Skeletal muscle satellite cell (primary cell): ENCODE measurements at regions not wholly inside any gene's neighbourhood (a gene's known extent, or its start where the extent isn't known, plus 50 kb on each side); places are given as distances from the start of the nearest gene placed in this dataset.

Source experiments
- H3K27me3 ChIP-seq: 2 replicates; pipeline ENCODE4 v1.7.0; 2013; ENCODE audit warnings: low read length; ENCODE audit not compliant: control insufficient read depth, insufficient read depth
- H3K36me3 ChIP-seq: 2 replicates; pipeline ENCODE4 v1.7.0; 2013; ENCODE audit warnings: mild to moderate bottlenecking, control low read depth, low read length; ENCODE audit not compliant: insufficient read depth
- H3K4me1 ChIP-seq: 2 replicates; pipeline ENCODE4 v1.7.0; 2013; ENCODE audit warnings: low read length; ENCODE audit not compliant: control insufficient read depth, insufficient read depth
- H3K4me2 ChIP-seq: 2 replicates; pipeline ENCODE4 v1.7.0; 2013; ENCODE audit warnings: mild to moderate bottlenecking, low read length
- H3K4me3 ChIP-seq: 2 replicates; pipeline ENCODE4 v1.7.0; 2013; ENCODE audit warnings: low read length
- H3K9ac ChIP-seq: 2 replicates; pipeline ENCODE4 v1.7.0; 2013; ENCODE audit warnings: mild to moderate bottlenecking, low read depth, low read length, moderate library complexity
- H3K9me3 ChIP-seq: replicated peaks from 2 replicates; pipeline ENCODE4 v1.7.0; 2013; ENCODE audit warnings: mild to moderate bottlenecking, control low read depth, low read length

DNA sequence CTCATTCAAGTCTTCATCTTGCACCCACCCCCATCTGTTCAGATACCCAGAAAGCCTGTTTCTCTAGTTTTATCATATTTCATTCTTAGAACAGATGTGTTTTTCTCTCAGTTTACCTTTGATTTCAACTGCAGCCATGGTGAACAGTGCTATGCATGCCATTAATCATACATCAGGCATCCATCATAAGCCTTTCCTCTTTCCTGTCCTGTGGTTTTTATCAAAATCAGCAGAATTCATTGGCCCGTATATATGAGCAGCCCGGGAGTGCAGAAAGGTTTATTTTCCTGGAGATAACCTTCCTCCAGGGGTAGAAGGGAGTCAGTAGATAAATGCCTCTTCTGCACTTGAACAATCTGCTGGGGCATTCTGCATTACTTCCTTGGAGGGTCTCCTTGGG is 65.7 kb downstream of the IL21 start:
- H3K27me3 ChIP-seq: no peaks in the 10 kb centered on the region
- no peaks in the 10 kb centered on the region for H3K36me3 ChIP-seq
- H3K4me1 ChIP-seq: no peaks in the 10 kb centered on the region
- H3K9me3 ChIP-seq: no peaks in the 10 kb centered on the region
- H3K4me3 ChIP-seq: no peak overlapping the region
- H3K4me2 ChIP-seq: no peak overlapping the region
- no peak overlapping the region for H3K9ac ChIP-seq

DNA sequence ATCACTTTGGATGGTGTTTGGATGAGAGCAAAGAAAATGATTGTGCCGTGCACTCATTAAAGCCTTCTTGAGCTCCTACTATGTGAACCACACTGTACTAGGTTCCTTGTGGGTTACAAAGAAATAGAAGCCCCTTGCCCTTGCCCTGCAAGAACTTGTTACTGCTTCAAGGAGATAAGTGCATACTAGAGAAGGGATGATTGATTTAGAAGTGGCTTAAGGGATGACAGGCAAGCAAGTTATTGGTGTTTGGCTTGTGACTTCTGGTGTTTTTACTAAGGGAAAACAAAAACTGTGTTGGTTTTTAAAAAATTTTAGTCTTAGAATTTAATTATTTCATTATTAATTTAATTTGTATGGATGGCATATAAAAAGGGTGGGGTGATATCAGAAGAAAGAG is 67.4 kb downstream of the IL21 start:
- H3K9ac ChIP-seq: no peak overlapping the region
- H3K36me3 ChIP-seq: no peaks in the 10 kb centered on the region
- H3K4me2 ChIP-seq: no peak overlapping the region
- no peaks in the 10 kb centered on the region for H3K9me3 ChIP-seq
- no peaks in the 10 kb centered on the region for H3K27me3 ChIP-seq
- no peaks in the 10 kb centered on the region for H3K4me1 ChIP-seq
- H3K4me3 ChIP-seq: no peak overlapping the region

DNA sequence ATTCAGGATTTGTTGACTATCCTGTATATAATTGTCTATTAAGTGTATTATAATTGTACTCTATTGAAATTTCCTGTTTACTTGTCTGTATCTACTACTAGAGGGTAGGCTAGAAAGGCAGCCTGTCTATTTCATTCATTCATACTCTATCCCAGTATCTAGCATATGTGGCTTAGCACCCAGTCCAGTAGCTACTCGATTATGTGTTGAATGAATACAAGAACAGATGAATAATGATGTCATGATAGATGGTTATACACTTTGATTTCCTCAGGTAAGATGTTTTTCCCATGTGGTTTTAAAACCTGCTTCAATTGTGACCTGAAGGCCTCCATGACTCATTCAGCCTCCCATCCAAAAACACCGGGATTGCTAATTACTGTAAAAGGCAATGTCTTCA is 68.0 kb downstream of the IL21 start:
- no peak overlapping the region for H3K9ac ChIP-seq
- H3K9me3 ChIP-seq: no peaks in the 10 kb centered on the region
- no peaks in the 10 kb centered on the region for H3K36me3 ChIP-seq
- no peaks in the 10 kb centered on the region for H3K27me3 ChIP-seq
- H3K4me2 ChIP-seq: no peak overlapping the region
- H3K4me1 ChIP-seq: no peaks in the 10 kb centered on the region
- H3K4me3 ChIP-seq: no peak overlapping the region

DNA sequence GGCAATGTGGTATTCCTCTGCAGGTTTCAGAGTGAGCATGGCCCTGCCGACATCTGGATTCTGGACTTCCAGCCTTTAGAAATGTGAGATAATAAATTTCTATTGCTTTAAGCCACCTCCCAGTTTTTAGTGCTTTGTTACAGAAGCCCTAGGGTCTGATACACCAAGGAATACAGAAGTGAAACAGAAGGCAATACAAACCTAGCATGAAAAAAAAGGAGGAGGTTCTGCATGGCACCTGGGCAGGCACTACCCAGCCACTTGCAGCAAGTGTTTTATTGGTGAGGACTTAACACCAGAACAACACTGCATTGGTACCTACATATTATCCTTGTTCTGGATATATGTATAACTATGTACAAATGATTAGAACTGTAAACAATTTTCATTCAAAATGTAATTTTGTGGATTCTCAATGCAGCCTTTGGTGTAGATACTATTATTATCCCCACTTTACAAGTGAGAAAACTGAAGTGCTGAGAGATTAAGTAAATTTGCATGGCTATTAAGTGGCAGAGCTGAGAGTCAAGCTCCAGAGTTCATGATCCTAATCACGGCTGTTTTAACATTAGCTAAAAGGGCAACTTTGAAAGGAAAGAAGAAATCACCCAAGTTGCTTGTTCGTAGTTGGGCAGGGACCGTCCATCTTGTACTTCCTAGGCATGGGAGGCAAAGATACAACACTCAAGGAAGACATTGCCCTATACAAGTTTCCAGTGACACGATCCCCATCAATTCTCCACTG is 71.8 kb downstream of the IL21 start:
- Histone ChIP-seq H3K9ac (no peak overlapping the region), H3K27me3 (no peaks in the 10 kb centered on the region), H3K9me3 (no peaks in the 10 kb centered on the region), H3K4me1 (no peaks in the 10 kb centered on the region), H3K36me3 (no peaks in the 10 kb centered on the region), H3K4me2 (no peak overlapping the region), H3K4me3 (no peak overlapping the region)

DNA sequence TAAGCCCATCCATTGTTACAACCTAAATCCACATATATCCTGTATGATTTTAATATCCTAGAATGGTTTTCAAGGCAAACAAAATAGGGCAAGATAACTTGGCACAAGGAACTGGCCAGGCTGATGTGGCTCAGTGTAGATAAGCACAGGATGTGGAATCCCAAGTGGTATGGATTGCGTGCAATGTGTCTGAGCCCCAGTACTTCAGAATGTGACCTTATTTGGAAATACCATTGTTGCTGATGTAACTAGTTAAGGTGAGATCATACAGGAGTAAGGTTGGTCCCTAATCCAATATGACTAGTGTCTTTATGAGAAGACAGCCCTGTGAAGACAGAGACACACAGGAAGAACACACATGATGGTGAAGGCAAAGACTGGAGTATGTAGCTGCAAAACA is 72.4 kb downstream of the IL21 start:
- H3K4me3 ChIP-seq: no peak overlapping the region
- no peaks in the 10 kb centered on the region for H3K36me3 ChIP-seq
- no peak overlapping the region for H3K4me2 ChIP-seq
- no peaks in the 10 kb centered on the region for H3K27me3 ChIP-seq
- no peaks in the 10 kb centered on the region for H3K9me3 ChIP-seq
- no peaks in the 10 kb centered on the region for H3K4me1 ChIP-seq
- H3K9ac ChIP-seq: no peak overlapping the region

DNA sequence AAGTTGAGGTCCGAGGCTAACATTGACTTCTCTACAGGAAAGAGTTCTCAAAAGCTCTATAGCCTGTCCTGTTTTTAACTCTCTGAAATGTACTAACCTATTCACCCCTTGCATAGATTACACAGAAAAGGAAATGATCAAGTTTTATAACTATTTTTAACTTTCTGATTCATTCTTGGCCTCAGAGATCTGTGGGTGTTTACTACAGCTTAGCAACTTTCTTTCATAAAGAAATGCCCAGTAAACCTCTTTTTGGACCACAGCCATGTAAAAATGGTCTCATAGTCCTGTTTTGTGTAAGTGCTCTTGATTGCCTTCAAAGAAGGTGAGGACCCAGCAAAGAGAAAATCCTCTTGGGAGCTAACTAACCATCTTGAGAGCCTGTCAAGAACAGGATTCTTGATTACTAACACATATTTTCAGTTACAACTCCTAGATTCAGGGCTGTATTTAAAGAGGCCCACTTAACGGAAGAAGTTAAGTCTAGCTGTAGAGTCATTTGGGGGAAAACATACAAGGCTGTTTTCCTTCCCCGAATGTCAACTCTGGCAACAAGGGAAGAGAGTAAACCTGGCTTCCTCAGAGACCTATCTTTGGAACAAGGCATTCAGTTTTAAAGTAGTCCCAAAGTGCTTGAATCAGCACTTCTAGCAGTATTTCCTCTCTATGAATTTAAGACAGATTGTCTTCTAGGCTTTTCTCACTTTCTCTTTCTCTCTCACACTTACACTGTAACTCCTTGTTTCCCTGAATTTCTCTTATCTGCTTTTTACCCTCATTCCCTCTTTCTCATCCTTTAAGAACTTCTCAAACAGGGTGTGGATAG is 78.2 kb downstream of the IL21 start:
- H3K4me3 ChIP-seq: peak overlapping the region; percentile 19
- H3K27me3 ChIP-seq: no peaks in the 10 kb centered on the region
- H3K9me3 ChIP-seq: no peaks in the 10 kb centered on the region
- peak overlapping the region; percentile 12 for H3K4me2 ChIP-seq
- H3K4me1 ChIP-seq: peaks cover 14% of the 10 kb centered on the region
- H3K36me3 ChIP-seq: no peaks in the 10 kb centered on the region
- no peak overlapping the region for H3K9ac ChIP-seq

DNA sequence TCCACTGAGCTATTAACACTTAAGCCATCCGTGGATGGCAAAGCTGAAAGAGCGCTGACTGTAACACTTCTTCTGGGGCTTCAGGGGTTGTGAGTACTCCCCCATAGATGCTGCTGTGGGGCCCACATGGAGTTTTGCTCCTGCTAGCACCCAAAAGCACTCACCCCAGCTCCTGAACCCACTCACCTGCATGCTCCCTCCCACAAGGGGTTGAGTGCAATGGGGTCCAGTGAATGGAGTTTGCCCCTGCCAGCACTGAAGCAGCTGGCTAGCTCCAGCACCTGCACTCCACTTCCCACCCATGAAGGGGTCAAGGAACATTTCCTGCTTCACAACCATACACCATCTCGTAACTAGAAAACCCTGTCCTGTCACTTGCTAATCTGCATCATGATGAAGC is 78.9 kb downstream of the IL21 start:
- Histone ChIP-seq H3K36me3 (no peaks in the 10 kb centered on the region), H3K4me2 (peak overlapping the region; percentile 12), H3K9me3 (no peaks in the 10 kb centered on the region), H3K4me1 (peaks cover 14% of the 10 kb centered on the region), H3K27me3 (no peaks in the 10 kb centered on the region), H3K4me3 (peak overlapping the region; percentile 19), H3K9ac (no peak overlapping the region)

DNA sequence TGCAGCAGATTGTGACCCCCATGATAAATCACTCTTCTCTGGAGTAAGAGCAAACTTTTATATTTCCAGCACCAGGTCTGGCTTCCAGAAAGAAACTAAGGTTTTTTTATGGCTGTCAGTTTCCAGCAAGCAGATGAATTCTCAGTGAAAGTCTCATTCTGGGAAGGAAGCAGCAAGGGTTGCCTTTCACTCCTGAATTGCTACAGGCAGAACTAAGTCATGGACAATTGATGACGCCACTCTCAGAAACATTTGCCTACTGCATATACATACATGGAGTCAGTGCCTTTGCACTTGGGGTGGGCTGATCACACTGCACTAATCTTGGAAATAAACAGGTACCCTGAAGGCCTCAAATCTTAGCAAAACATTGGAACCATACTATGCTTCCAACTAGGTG is 80.0 kb downstream of the IL21 start:
- no peaks in the 10 kb centered on the region for H3K36me3 ChIP-seq
- H3K9ac ChIP-seq: no peak overlapping the region
- no peaks in the 10 kb centered on the region for H3K9me3 ChIP-seq
- no peak overlapping the region for H3K4me3 ChIP-seq
- H3K27me3 ChIP-seq: no peaks in the 10 kb centered on the region
- no peak overlapping the region for H3K4me2 ChIP-seq
- H3K4me1 ChIP-seq: peaks cover 14% of the 10 kb centered on the region

DNA sequence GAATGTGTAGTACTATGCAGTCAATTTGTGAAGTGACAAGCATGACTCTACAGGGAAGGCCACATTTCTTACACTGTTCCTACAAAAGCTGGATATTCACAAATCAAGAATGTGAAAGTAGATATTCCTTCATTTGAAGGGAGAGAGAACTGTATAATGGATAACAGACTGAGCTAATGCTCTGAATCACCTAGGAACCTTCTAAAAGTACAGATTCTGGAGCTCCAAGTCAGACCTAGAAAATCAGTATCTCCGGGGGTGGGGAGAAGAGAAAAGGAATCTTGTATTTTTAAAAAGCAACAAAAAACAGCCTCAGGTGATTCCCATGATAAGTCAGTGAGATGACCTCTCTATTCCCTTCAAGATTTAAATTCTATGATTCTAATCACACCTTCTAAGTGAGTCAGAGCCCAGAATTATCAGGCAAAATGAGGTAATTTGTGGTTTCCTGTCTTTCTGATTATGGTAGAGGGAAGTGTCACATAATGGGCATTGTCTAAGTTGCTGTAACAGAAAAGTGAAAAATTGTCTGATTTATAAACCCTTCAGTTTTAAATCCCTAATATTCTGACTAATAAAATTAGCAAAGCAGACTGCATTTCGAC is 80.9 kb downstream of the IL21 start:
- Histone ChIP-seq H3K4me2 (no peak overlapping the region), H3K36me3 (no peaks in the 10 kb centered on the region), H3K9ac (no peak overlapping the region), H3K4me3 (no peak overlapping the region), H3K27me3 (no peaks in the 10 kb centered on the region), H3K9me3 (no peaks in the 10 kb centered on the region), H3K4me1 (peaks cover 14% of the 10 kb centered on the region)

DNA sequence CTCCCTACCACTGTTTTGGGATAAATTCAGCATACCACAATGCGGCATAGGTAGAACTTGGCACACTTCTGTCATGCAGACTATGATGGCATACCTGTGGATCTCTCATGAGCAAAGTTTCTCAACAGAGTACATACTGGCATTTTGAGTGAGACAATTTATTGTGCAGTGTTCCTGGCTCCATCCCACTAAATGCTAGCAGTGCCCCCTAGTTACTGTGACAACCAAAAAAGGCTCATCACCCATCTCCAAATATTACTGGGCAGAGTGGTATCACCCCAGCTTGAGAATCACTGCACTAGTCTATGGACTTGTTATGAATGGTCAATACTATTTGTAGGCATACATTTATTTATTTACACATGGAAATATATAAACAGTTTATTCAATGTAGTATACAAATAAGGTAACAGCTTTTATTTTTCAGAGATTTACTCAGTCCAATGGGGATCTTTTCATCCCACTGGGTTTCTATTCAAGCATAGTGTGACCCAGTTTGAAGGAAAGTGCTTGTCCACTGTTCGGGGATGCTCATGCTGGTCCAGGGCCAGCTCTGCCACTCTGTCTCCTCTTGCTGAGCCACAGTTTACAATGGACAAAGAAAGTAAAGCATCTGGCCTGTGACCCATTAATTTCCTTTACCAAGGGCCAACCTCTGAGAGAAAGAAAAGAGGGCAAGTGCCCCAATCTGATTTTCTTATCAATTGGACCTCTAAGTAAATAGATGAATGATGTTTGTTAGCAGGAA is 81.0 kb upstream of the IL2 start:
- Histone ChIP-seq H3K4me2 (no peak overlapping the region), H3K4me3 (no peak overlapping the region), H3K4me1 (peaks cover 8% of the 10 kb centered on the region), H3K9me3 (no peaks in the 10 kb centered on the region), H3K9ac (no peak overlapping the region), H3K36me3 (no peaks in the 10 kb centered on the region), H3K27me3 (no peaks in the 10 kb centered on the region)

DNA sequence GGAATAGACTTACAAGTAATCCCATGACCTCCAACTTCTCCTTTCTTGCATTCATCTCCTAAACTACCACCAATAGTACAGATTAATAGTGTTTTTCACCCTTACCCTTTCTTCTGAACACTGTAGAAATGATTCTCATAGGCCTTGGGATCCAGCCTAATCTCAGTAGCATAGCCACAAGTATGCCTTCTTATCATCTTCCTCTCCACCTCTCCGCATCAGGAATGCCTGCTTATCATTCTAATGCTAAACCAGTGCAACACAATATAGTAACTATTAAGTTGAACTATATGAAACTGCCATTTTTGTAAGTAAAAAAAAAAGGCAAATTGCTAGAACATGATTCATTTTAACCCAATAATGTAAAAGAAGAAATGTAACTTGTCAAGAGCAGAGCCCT is 79.5 kb upstream of the IL2 start:
- H3K9me3 ChIP-seq: no peaks in the 10 kb centered on the region
- no peaks in the 10 kb centered on the region for H3K36me3 ChIP-seq
- H3K4me1 ChIP-seq: no peaks in the 10 kb centered on the region
- no peaks in the 10 kb centered on the region for H3K27me3 ChIP-seq
- H3K4me2 ChIP-seq: no peak overlapping the region
- H3K9ac ChIP-seq: no peak overlapping the region
- H3K4me3 ChIP-seq: no peak overlapping the region
